ENCODE measurements at regions not wholly inside any gene's neighbourhood (a gene's known extent, or its start where the extent isn't known, plus 50 kb on each side); places are given as distances from the start of the nearest gene placed in this dataset.

DNA sequence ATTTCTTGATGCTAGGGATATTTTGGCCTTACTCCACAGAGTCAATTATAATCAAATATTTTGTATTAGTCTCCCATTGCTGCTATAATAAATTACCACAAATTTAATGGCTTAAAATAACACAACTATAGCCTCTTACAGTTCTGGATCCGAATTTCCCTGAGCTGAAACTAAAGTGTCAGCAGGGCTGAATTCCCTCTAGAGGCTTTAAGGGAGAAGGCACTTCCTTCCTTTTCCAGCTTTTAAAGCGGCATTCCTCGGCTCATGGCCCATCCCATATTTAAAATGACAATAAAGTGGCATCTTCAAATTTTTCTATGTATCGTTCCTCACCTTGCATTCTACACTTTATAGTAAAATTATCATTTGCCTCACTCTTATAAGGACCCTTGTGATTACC, 421.4 kb upstream of the ZWINT start:
- TF ChIP-seq CTCF (conservative IDR thresholded peaks at IDR 0.05; ENCODE audit: low read depth, low read length), result peak; percentile 10
- no peak overlapping the region for H3K4me3 ChIP-seq (ENCODE audit: low read depth, low read length)
- DNase-seq (ENCODE audit: low read depth), result no peak

GRCh38 chr10:56771343-56771742, 410.3 kb upstream of the ZWINT start:
- no peak overlapping the region for H3K4me3 ChIP-seq (ENCODE audit: low read depth, low read length)
- TF ChIP-seq CTCF (conservative IDR thresholded peaks at IDR 0.05; ENCODE audit: low read depth, low read length), result no peak
- DNase-seq (ENCODE audit: low read depth), result no peak

DNA sequence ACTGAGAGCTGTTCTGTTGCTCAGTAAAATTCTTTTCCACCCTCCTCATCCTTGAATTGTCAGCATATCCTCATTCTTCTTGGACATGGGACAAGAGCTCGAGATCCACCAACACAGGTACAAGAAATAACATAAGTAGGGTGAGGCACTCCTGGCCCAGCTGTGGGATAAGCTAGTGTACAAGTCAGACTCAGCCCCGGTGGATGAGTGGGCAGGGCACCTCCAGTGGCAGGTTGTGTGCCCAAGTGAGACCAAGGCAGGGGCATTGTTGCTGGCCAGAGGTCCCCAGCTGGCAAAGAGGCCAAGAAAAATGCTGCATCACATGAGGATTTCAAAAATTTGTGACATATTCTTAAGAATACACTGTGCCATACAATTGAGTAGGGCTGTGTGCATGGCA, 402.0 kb upstream of the ZWINT start:
- no peak for DNase-seq (ENCODE audit: low read depth)
- no peak overlapping the region for H3K4me3 ChIP-seq (ENCODE audit: low read depth, low read length)
- no peak for TF ChIP-seq CTCF (conservative IDR thresholded peaks at IDR 0.05; ENCODE audit: low read depth, low read length)

DNA sequence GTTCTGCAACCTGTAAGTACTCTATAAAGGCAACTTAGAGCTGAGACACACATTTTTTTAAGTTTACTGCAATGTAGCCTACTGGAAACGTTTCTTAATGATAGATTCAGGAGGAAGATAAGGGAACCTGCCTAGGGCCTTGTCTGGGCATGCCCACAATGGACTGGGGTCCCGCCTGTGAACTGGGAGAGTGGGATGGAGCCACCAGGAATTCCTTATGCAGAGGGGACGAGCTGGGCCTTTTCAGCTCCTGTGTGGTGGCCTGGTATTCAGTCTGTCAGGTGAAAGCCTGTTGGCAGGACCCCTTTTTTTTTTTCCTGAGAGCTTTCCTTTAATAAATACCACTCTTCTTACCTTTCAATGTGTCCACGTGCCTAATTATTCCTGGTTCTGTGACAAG, 384.4 kb upstream of the ZWINT start:
- H3K4me3 ChIP-seq (ENCODE audit: low read depth, low read length), result no peak overlapping the region
- no peak for TF ChIP-seq CTCF (conservative IDR thresholded peaks at IDR 0.05; ENCODE audit: low read depth, low read length)
- no peak for DNase-seq (ENCODE audit: low read depth)

- H3K4me3 ChIP-seq (ENCODE audit: low read depth, low read length), result no peak overlapping the region
- no peak for TF ChIP-seq CTCF (conservative IDR thresholded peaks at IDR 0.05; ENCODE audit: low read depth, low read length)
- no peak for DNase-seq (ENCODE audit: low read depth)
Observed at GRCh38 chr10:56728349-56728748, 367.3 kb upstream of the ZWINT start.

GRCh38 chr10:56722912-56723311, 361.9 kb upstream of the ZWINT start:
- no peak for DNase-seq (ENCODE audit: low read depth)
- no peak overlapping the region for H3K4me3 ChIP-seq (ENCODE audit: low read depth, low read length)
- no peak for TF ChIP-seq CTCF (conservative IDR thresholded peaks at IDR 0.05; ENCODE audit: low read depth, low read length)

DNA sequence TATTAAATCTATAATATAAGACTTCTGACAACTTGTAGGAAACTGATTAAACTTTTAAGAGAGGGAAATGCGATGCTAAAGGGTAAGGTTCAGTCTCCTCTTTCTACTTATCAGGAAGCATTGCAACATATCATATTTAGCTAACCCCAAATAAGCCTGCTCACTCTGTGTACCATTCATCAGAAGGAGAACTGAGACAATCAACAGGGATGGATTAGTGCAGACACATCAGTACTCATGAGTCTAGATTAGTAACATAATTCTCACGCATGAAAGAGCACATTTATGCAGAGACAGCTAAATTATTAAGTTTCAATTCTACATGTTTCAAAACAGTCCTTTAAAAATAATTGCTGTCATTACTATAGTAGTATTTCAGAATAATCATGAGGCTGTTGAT, 354.2 kb upstream of the ZWINT start:
- TF ChIP-seq CTCF (conservative IDR thresholded peaks at IDR 0.05; ENCODE audit: low read depth, low read length), result no peak
- DNase-seq (ENCODE audit: low read depth), result no peak
- H3K4me3 ChIP-seq (ENCODE audit: low read depth, low read length), result no peak overlapping the region

Measured in epithelial cell of proximal tubule (primary cell).